ENCODE measurements at regions not wholly inside any gene's neighbourhood (a gene's known extent, or its start where the extent isn't known, plus 50 kb on each side); places are given as distances from the start of the nearest gene placed in this dataset.

GRCh38 chr11:111444040-111444439 lies 65.0 kb upstream of the POU2AF1 start:
- no peak for DNase-seq

GRCh38 chr11:111443640-111444039 lies 64.6 kb upstream of the POU2AF1 start:
- DNase-seq, result no peak

- DNase-seq, result no peak
Observed at GRCh38 chr11:111443032-111443431, 64.0 kb upstream of the POU2AF1 start.

- DNase-seq, result peak; percentile 14
Observed at GRCh38 chr11:111441443-111441842, 62.4 kb upstream of the POU2AF1 start.

GRCh38 chr11:111440416-111441205 lies 61.5 kb upstream of the POU2AF1 start:
- DNase-seq, result no peak

- DNase-seq, result no peak
Observed at GRCh38 chr11:111439901-111440300, 60.8 kb upstream of the POU2AF1 start.

- DNase-seq, result no peak
Observed at GRCh38 chr11:111438846-111439520, 59.9 kb upstream of the POU2AF1 start.

- DNase-seq, result no peak
Observed at GRCh38 chr11:111438168-111438567, 59.1 kb upstream of the POU2AF1 start.

- DNase-seq, result no peak
Observed at GRCh38 chr11:111435046-111435698, 56.1 kb upstream of the POU2AF1 start.

- DNase-seq, result no peak
Observed at GRCh38 chr11:111429066-111429506, 50.0 kb upstream of the POU2AF1 start.

Data from T1000 (cell line).